H9 (cell line): ENCODE measurements at regions not wholly inside any gene's neighbourhood (a gene's known extent, or its start where the extent isn't known, plus 50 kb on each side); places are given as distances from the start of the nearest gene placed in this dataset.

ENCODE experiments used
- DNase-seq: peaks from one replicate; pipeline ENCODE4 v3.0.0-alpha.2; 2017
- H2AFZ ChIP-seq: one replicate; pipeline ENCODE4 v1.6.1; 2013; ENCODE audit warnings: mild to moderate bottlenecking, low read length, control low read depth, moderate library complexity
- H2AK5ac ChIP-seq: 2 replicates; pipeline ENCODE4 v1.6.1; 2013; ENCODE audit warnings: low read length, control low read depth, mixed read lengths; ENCODE audit not compliant: insufficient read length
- H2BK120ac ChIP-seq: one replicate; pipeline ENCODE4 v1.6.1; 2013; ENCODE audit warnings: low read depth, mild to moderate bottlenecking, low read length, control low read depth, inconsistent platforms; ENCODE audit not compliant: poor library complexity, severe bottlenecking
- H2BK12ac ChIP-seq: 2 replicates; pipeline ENCODE4 v1.6.1; 2013; ENCODE audit warnings: low read length, control low read depth, mixed read lengths, low read depth; ENCODE audit not compliant: insufficient read length
- H2BK15ac ChIP-seq: 2 replicates; pipeline ENCODE4 v1.6.1; 2013; ENCODE audit warnings: low read depth, low read length, control low read depth
- H2BK20ac ChIP-seq: one replicate; pipeline ENCODE4 v1.6.1; 2013; ENCODE audit warnings: low read depth, mild to moderate bottlenecking, low read length, control low read depth, inconsistent platforms; ENCODE audit not compliant: poor library complexity, severe bottlenecking
- H2BK5ac ChIP-seq: 2 replicates; pipeline ENCODE4 v1.6.1; 2013; ENCODE audit warnings: low read length, control low read depth, mixed read lengths; ENCODE audit not compliant: insufficient read length
- H3K14ac ChIP-seq: 2 replicates; pipeline ENCODE4 v1.6.1; 2013; ENCODE audit warnings: low read length, control low read depth; ENCODE audit not compliant: insufficient read depth
- H3K18ac ChIP-seq: 2 replicates; pipeline ENCODE4 v1.6.1; 2013; ENCODE audit warnings: low read depth, mild to moderate bottlenecking, mixed read lengths, low read length, control low read depth; ENCODE audit not compliant: insufficient read length
- H3K23ac ChIP-seq: 2 replicates; pipeline ENCODE4 v1.6.1; 2013; ENCODE audit warnings: low read length, control low read depth, mixed read lengths, low read depth; ENCODE audit not compliant: insufficient read length
- H3K23me2 ChIP-seq: 2 replicates; pipeline ENCODE4 v1.6.1; 2013; ENCODE audit warnings: low read depth, mild to moderate bottlenecking, mixed read lengths, low read length, control low read depth; ENCODE audit not compliant: insufficient read length, poor library complexity, severe bottlenecking
- H3K27ac ChIP-seq: 2 replicates; pipeline ENCODE4 v1.5.1; 2013; ENCODE audit warnings: low read length, control low read depth, mixed read lengths, low read depth; ENCODE audit not compliant: insufficient read length
- H3K27me3 ChIP-seq: 2 replicates; pipeline ENCODE4 v1.6.1; 2013; ENCODE audit warnings: low read length, control low read depth, inconsistent platforms; ENCODE audit not compliant: insufficient read depth
- H3K4ac ChIP-seq: 2 replicates; pipeline ENCODE4 v1.6.1; 2013; ENCODE audit warnings: low read depth, mild to moderate bottlenecking, control low read depth, inconsistent platforms, low read length, moderate library complexity
- H3K4me1 ChIP-seq: 2 replicates; pipeline ENCODE4 v1.6.1; 2013; ENCODE audit warnings: low read length, control low read depth, inconsistent platforms; ENCODE audit not compliant: insufficient read depth
- H3K4me2 ChIP-seq: 2 replicates; pipeline ENCODE4 v1.6.1; 2013; ENCODE audit warnings: low read length, control low read depth, mixed read lengths; ENCODE audit not compliant: insufficient read length, insufficient read depth
- H3K56ac ChIP-seq: 2 replicates; pipeline ENCODE4 v1.6.1; 2013; ENCODE audit warnings: low read depth, mild to moderate bottlenecking, mixed read lengths, low read length, control low read depth; ENCODE audit not compliant: insufficient read length
- H3K79me1 ChIP-seq: 2 replicates; pipeline ENCODE4 v1.6.1; 2013; ENCODE audit warnings: low read depth, mild to moderate bottlenecking, moderate library complexity, low read length, control low read depth, inconsistent platforms; ENCODE audit not compliant: insufficient read depth, poor library complexity, severe bottlenecking
- H3K79me2 ChIP-seq: 2 replicates; pipeline ENCODE4 v1.6.1; 2013; ENCODE audit warnings: low read length, control low read depth, inconsistent platforms; ENCODE audit not compliant: insufficient read depth
- H3K9ac ChIP-seq: 2 replicates; pipeline ENCODE4 v1.6.1; 2013; ENCODE audit warnings: low read length, control low read depth, mixed read lengths; ENCODE audit not compliant: insufficient read length; ENCODE audit errors: extremely low read depth
- H3K9me3 ChIP-seq: one replicate; pipeline ENCODE4 v1.6.1; 2013; ENCODE audit warnings: low read depth, low read length, inconsistent platforms; ENCODE audit not compliant: control insufficient read depth
- H3T11ph ChIP-seq: one replicate; pipeline ENCODE4 v1.6.1; 2013; ENCODE audit warnings: mild to moderate bottlenecking, low read length, control low read depth, inconsistent platforms
- H4K20me1 ChIP-seq: one replicate; pipeline ENCODE4 v1.6.1; 2013; ENCODE audit not compliant: control insufficient read depth, insufficient read length, insufficient read depth
- H4K5ac ChIP-seq: 2 replicates; pipeline ENCODE4 v1.6.1; 2013; ENCODE audit warnings: low read depth, mild to moderate bottlenecking, mixed read lengths, low read length, control low read depth; ENCODE audit not compliant: insufficient read length
- H4K8ac ChIP-seq: replicated peaks from 2 replicates; pipeline ENCODE4 v1.6.1; 2013; ENCODE audit warnings: low read length, control low read depth, mixed read lengths, low read depth; ENCODE audit not compliant: insufficient read length
- H4K91ac ChIP-seq: 2 replicates; pipeline ENCODE4 v1.6.1; 2013; ENCODE audit warnings: low read depth, mild to moderate bottlenecking, moderate library complexity, mixed read lengths, low read length, control low read depth; ENCODE audit not compliant: insufficient read length
- H3K27ac Mint-ChIP-seq, 3 experiments: 2 replicates in 2 of 3; 3 replicates in 1 of 3; pipeline ENCODE4 v1.8.0; 2020 to 2021; ENCODE audit warnings: mixed read lengths in 3 of 3, mild to moderate bottlenecking in 1 of 3, moderate library complexity in 1 of 3
- H3K27me3 Mint-ChIP-seq: 2 replicates; pipeline ENCODE4 v1.8.0; 2021; ENCODE audit warnings: low read depth, mild to moderate bottlenecking, moderate library complexity, mixed read lengths
- H3K36me3 Mint-ChIP-seq, 3 experiments: 2 replicates in 2 of 3; 3 replicates in 1 of 3; pipeline ENCODE4 v1.8.0; 2020 to 2021; ENCODE audit warnings: low read depth in 3 of 3, mixed read lengths in 3 of 3; ENCODE audit not compliant: insufficient read depth in 1 of 3
- H3K4me1 Mint-ChIP-seq, 2 experiments: 2 replicates each; pipeline ENCODE4 v1.8.0; 2020; ENCODE audit warnings: mixed read lengths in 2 of 2
- H3K4me3 Mint-ChIP-seq, 2 experiments: 2 replicates in 1 of 2; 3 replicates in 1 of 2; pipeline ENCODE4 v1.8.0; 2020 to 2021; ENCODE audit warnings: mild to moderate bottlenecking in 2 of 2, mixed read lengths in 2 of 2, moderate library complexity in 1 of 2
- H3K9me3 Mint-ChIP-seq, 2 experiments: 2 replicates in 1 of 2; 3 replicates in 1 of 2; pipeline ENCODE4 v1.8.0; 2020; ENCODE audit warnings: mild to moderate bottlenecking in 2 of 2, mixed read lengths in 2 of 2, moderate library complexity in 1 of 2
- WGBS: extraction: QIAGEN DNeasy Blood & Tissue Kit; methylation state at CpG from one replicate; pipeline ENCODE4 v1.1.7; 2013; ENCODE audit warnings: missing lambda C conversion rate, low lambda C conversion rate, mixed read lengths; ENCODE audit not compliant: insufficient read length; ENCODE audit errors: extremely low coverage; 5-methylcytosine and 5-hydroxymethylcytosine counted together
- TF ChIP-seq, protein P1 (sequence below): fragments of 200-600 bp; sonication (generic); conservative IDR thresholded peaks from 3 replicates; pipeline ENCODE4 v1.8.0; 2021; ENCODE audit warnings: antibody characterized with exemption, mild to moderate bottlenecking

DNA sequence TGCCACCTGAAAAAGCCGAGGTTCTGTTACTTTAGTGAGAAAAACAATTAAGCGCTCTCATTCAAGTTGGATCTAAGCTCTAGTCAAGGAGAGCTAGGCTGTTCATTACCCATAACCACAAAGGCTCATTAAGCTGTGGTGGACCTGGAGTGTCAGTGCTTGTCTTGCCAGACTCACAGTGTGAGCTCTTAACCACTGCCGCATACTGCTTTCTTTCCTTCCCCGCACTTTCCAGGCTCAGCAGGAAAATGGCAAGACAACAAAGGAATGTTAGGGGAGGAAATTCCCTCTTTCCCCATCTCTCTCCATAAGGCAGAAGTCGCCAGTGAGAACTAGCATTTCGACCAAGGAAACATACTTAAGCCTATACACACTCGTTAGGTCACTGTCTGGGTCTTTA, 467.3 kb downstream of the ENC1 start:
- H2BK20ac ChIP-seq: no peak overlapping the region
- no peak overlapping the region for H3K4ac ChIP-seq
- no peaks in the 10 kb centered on the region; a peak in 2 of 7 replicates for H3K36me3 Mint-ChIP-seq
- H3K27ac ChIP-seq: no peak overlapping the region
- H3T11ph ChIP-seq: no peak overlapping the region
- H3K18ac ChIP-seq: no peak overlapping the region
- no peak overlapping the region for H3K4me3 Mint-ChIP-seq
- no peak overlapping the region for H2BK5ac ChIP-seq
- no peaks in the 10 kb centered on the region for H3K27me3 ChIP-seq
- no peak overlapping the region for H3K23ac ChIP-seq
- H4K8ac ChIP-seq: no peak overlapping the region
- no peaks in the 10 kb centered on the region; the same call in 1 of the 2 replicates for H3K4me1 ChIP-seq
- no peak overlapping the region for H3K9ac ChIP-seq
- peaks cover 2% of the 10 kb centered on the region; the same call in 1 of the 2 replicates for H3K27me3 Mint-ChIP-seq
- WGBS: no CpG with 5 or more reads among the region's 7 CpGs
- no peaks in the 10 kb centered on the region for H3K9me3 Mint-ChIP-seq
- no peak overlapping the region for H2BK15ac ChIP-seq
- no peak for DNase-seq
- H3K14ac ChIP-seq: no peak overlapping the region
- H3K79me1 ChIP-seq: no peaks in the 10 kb centered on the region
- no peak overlapping the region for H2BK120ac ChIP-seq
- H3K9me3 ChIP-seq: no peaks in the 10 kb centered on the region
- H3K56ac ChIP-seq: no peak overlapping the region
- H2AK5ac ChIP-seq: no peak overlapping the region
- H3K4me2 ChIP-seq: no peak overlapping the region
- no peak overlapping the region for H2BK12ac ChIP-seq
- no peaks in the 10 kb centered on the region for H3K23me2 ChIP-seq
- peaks cover 7 to 11% of the 10 kb centered on the region in 2 experiments for H3K4me1 Mint-ChIP-seq
- TF ChIP-seq, protein P1, sequence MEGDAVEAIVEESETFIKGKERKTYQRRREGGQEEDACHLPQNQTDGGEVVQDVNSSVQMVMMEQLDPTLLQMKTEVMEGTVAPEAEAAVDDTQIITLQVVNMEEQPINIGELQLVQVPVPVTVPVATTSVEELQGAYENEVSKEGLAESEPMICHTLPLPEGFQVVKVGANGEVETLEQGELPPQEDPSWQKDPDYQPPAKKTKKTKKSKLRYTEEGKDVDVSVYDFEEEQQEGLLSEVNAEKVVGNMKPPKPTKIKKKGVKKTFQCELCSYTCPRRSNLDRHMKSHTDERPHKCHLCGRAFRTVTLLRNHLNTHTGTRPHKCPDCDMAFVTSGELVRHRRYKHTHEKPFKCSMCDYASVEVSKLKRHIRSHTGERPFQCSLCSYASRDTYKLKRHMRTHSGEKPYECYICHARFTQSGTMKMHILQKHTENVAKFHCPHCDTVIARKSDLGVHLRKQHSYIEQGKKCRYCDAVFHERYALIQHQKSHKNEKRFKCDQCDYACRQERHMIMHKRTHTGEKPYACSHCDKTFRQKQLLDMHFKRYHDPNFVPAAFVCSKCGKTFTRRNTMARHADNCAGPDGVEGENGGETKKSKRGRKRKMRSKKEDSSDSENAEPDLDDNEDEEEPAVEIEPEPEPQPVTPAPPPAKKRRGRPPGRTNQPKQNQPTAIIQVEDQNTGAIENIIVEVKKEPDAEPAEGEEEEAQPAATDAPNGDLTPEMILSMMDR: no peak
- no peak overlapping the region for H4K5ac ChIP-seq
- H2AFZ ChIP-seq: no peak overlapping the region
- no peaks in the 10 kb centered on the region for H3K79me2 ChIP-seq
- no peak overlapping the region for H4K91ac ChIP-seq
- 0 out of 7 replicates have a peak overlapping the region, but pooled peaks of 1 of the 3 experiments have one; percentile 24 for H3K27ac Mint-ChIP-seq
- no peaks in the 10 kb centered on the region for H4K20me1 ChIP-seq
